B cell (primary cell): ENCODE measurements at regions not wholly inside any gene's neighbourhood (a gene's known extent, or its start where the extent isn't known, plus 50 kb on each side); places are given as distances from the start of the nearest gene placed in this dataset.

Experiments used
- CTCF ChIP-seq: fragments of 200-600 bp; IDR thresholded peaks from one replicate; pipeline ENCODE4 v1.8.0; 2022; ENCODE audit warnings: antibody characterized with exemption, mild to moderate bottlenecking
- EZH2 ChIP-seq: IDR thresholded peaks from 2 replicates; pipeline ENCODE4 v1.6.1; 2012; ENCODE audit warnings: borderline replicate concordance, low read depth, mild to moderate bottlenecking, moderate library complexity, low read length; ENCODE audit not compliant: insufficient read depth, poor library complexity, severe bottlenecking

GRCh38 chr11:12321217-12321937, 56.0 kb upstream of the PARVA start:
- TF ChIP-seq CTCF (no peak), EZH2 (no peak)
